ENCODE measurements at regions not wholly inside any gene's neighbourhood (a gene's known extent, or its start where the extent isn't known, plus 50 kb on each side); places are given as distances from the start of the nearest gene placed in this dataset.

DNA sequence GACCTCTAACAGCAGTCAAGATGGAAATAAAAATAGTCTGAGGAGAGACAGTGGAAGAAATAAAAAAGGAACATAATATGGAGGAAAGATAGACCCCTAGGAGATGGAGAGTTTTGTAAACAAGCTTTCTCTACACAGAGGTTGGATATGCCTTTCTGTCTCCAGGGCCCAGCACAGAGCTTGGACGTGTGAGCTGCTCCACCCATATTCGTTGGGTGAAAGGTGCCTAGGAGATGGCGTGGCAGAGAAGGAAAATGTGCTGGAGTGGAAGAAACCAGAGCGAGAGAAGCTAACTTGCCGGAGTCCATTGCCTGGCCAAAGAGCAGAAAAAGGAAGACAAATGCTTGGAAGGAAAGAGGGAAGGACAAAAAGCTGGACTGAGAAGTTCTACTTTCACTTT lies 78.3 kb upstream of the LMO4 start:
- no peak for DNase-seq (ENCODE audit: low read depth)
- TF ChIP-seq CTCF (IDR thresholded peaks at IDR 0.05; ENCODE audit: insufficient read depth, low read length), result no peak
- H3K4me3 ChIP-seq (ENCODE audit: low read depth, low read length), result no peak overlapping the region

- DNase-seq (ENCODE audit: low read depth), result peak; percentile 25
- H3K4me3 ChIP-seq (ENCODE audit: low read depth, low read length), result no peak overlapping the region
- TF ChIP-seq CTCF (IDR thresholded peaks at IDR 0.05; ENCODE audit: insufficient read depth, low read length), result no peak
These were observed 76.3 kb upstream of the LMO4 start for GRCh38 chr1:87252406-87252805.

- DNase-seq (ENCODE audit: low read depth), result no peak
- H3K4me3 ChIP-seq (ENCODE audit: low read depth, low read length), result no peak overlapping the region
- TF ChIP-seq CTCF (IDR thresholded peaks at IDR 0.05; ENCODE audit: insufficient read depth, low read length), result no peak
These were observed 66.0 kb upstream of the LMO4 start for GRCh38 chr1:87262688-87263087.

DNA sequence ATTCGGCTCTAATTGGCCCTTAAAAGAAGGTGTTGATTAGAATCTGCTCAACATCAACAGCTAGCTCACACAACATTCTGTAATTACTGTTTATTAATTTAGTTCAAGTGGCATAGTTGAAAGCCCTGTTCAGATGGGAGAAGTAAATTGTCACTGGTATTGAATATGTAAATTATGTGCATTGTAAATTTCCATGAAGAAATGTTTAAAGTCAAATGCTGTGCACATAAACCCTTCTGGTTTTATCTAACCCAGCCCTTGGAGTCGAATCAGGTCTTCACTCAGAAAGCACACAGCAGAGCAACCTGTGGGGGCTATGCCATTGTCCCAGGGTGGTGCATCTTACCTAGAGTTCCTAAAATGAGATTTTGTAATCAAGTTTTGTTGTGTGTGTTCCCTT lies 65.4 kb upstream of the LMO4 start:
- no peak for DNase-seq (ENCODE audit: low read depth)
- no peak for TF ChIP-seq CTCF (IDR thresholded peaks at IDR 0.05; ENCODE audit: insufficient read depth, low read length)
- no peak overlapping the region for H3K4me3 ChIP-seq (ENCODE audit: low read depth, low read length)

- TF ChIP-seq CTCF (IDR thresholded peaks at IDR 0.05; ENCODE audit: insufficient read depth, low read length), result no peak
- no peak overlapping the region for H3K4me3 ChIP-seq (ENCODE audit: low read depth, low read length)
- DNase-seq (ENCODE audit: low read depth), result no peak
These were observed 64.9 kb upstream of the LMO4 start for GRCh38 chr1:87263785-87264184.

GRCh38 chr1:87264976-87265375 lies 63.7 kb upstream of the LMO4 start:
- TF ChIP-seq CTCF (IDR thresholded peaks at IDR 0.05; ENCODE audit: insufficient read depth, low read length), result no peak
- no peak for DNase-seq (ENCODE audit: low read depth)
- H3K4me3 ChIP-seq (ENCODE audit: low read depth, low read length), result no peak overlapping the region

DNA sequence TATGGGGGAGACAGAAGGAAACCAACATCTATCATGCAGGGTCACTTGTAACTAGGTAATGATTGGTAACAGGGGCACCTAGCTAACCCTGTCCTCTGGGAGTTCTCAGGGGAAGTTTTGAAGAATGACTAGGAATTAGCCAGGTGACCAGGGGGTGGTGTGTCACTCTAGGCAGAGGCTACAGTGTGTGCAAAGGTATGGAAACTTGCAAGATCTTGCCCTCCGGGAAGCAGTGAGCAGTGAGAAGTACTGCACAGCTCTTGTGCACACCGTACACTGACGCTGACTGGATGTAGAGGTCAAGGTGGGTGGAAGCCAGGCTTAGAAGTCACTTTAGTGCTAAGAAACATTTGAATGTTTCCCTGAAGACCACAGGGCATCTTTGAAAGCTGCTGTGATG lies 62.9 kb upstream of the LMO4 start:
- no peak for DNase-seq (ENCODE audit: low read depth)
- TF ChIP-seq CTCF (IDR thresholded peaks at IDR 0.05; ENCODE audit: insufficient read depth, low read length), result no peak
- H3K4me3 ChIP-seq (ENCODE audit: low read depth, low read length), result no peak overlapping the region

All from fibroblast of the aortic adventitia (primary cell).